Stimulated activated CD8-positive, alpha-beta memory T cell treated with anti-CD3 and anti-CD28 coated beads, Interleukin-4, amount 100 ng/mL, for 24 hours (primary cell): ENCODE measurements at regions not wholly inside any gene's neighbourhood (a gene's known extent, or its start where the extent isn't known, plus 50 kb on each side); places are given as distances from the start of the nearest gene placed in this dataset.
"Not testable (repeated sequence)": the region's sequence is repeated elsewhere in the genome, so short reads cannot be mapped to it uniquely, and the experiment has no call there.

Source experiments
- DNase-seq: peaks from one replicate; pipeline ENCODE4 v3.0.0-alpha.2; 2020; ENCODE audit warnings: low read depth

- DNase-seq: no peak
Observed at GRCh38 chr7:65453341-65454030, 79.8 kb downstream of the ZNF92 start.

- DNase-seq: no peak
Observed at GRCh38 chr7:65454469-65454868, 80.8 kb downstream of the ZNF92 start.

- not testable (repeated sequence) for DNase-seq
Observed at GRCh38 chr7:65455050-65455449, 81.4 kb downstream of the ZNF92 start.

GRCh38 chr7:65457705-65458104 lies 84.0 kb downstream of the ZNF92 start:
- DNase-seq: no peak

- DNase-seq: no peak
Observed at GRCh38 chr7:65459438-65459837, 85.8 kb downstream of the ZNF92 start.

- no peak for DNase-seq
Observed at GRCh38 chr7:65462148-65462716, 88.6 kb downstream of the ZNF92 start.

GRCh38 chr7:65463184-65463583 lies 89.5 kb downstream of the ZNF92 start:
- no peak for DNase-seq

- DNase-seq: not testable (repeated sequence)
Observed at GRCh38 chr7:65469919-65470558, 96.4 kb downstream of the ZNF92 start.

- DNase-seq: no peak
Observed at GRCh38 chr7:65471587-65471986, 97.9 kb downstream of the ZNF92 start.

- no peak for DNase-seq
Observed at GRCh38 chr7:65475040-65475726, 101.5 kb downstream of the ZNF92 start.

GRCh38 chr7:65475734-65476319 lies 102.2 kb downstream of the ZNF92 start:
- DNase-seq: no peak

GRCh38 chr7:65477326-65477725 lies 103.7 kb downstream of the ZNF92 start:
- no peak for DNase-seq

- no peak for DNase-seq
Observed at GRCh38 chr7:65489260-65489767, 115.7 kb downstream of the ZNF92 start.

GRCh38 chr7:65496697-65497096 lies 123.0 kb downstream of the ZNF92 start:
- not testable (repeated sequence) for DNase-seq

- DNase-seq: no peak
Observed at GRCh38 chr7:65503434-65504152, 129.9 kb downstream of the ZNF92 start.

GRCh38 chr7:65504504-65505319 lies 131.1 kb downstream of the ZNF92 start:
- DNase-seq: not testable (repeated sequence)

GRCh38 chr7:65505320-65505633 lies 131.6 kb downstream of the ZNF92 start:
- DNase-seq: not testable (repeated sequence)

- not testable (repeated sequence) for DNase-seq
Observed at GRCh38 chr7:65508581-65509367, 135.1 kb downstream of the ZNF92 start.

GRCh38 chr7:65509368-65510186 lies 135.9 kb downstream of the ZNF92 start:
- DNase-seq: no peak
